Fibroblast of villous mesenchyme (primary cell): ENCODE measurements at regions not wholly inside any gene's neighbourhood (a gene's known extent, or its start where the extent isn't known, plus 50 kb on each side); places are given as distances from the start of the nearest gene placed in this dataset.

Source experiments
- DNase-seq: peaks from one replicate; pipeline ENCODE4 v3.0.0-alpha.2; 2010; ENCODE audit warnings: low read depth
- H3K4me3 ChIP-seq: 2 replicates; pipeline ENCODE4 v1.5.1; 2011; ENCODE audit warnings: low read depth, mild to moderate bottlenecking, low read length
- CTCF ChIP-seq: IDR thresholded peaks from 2 replicates; pipeline ENCODE4 v1.5.1; 2012; ENCODE audit warnings: low read depth, mild to moderate bottlenecking, low read length; ENCODE audit not compliant: insufficient read depth

DNA sequence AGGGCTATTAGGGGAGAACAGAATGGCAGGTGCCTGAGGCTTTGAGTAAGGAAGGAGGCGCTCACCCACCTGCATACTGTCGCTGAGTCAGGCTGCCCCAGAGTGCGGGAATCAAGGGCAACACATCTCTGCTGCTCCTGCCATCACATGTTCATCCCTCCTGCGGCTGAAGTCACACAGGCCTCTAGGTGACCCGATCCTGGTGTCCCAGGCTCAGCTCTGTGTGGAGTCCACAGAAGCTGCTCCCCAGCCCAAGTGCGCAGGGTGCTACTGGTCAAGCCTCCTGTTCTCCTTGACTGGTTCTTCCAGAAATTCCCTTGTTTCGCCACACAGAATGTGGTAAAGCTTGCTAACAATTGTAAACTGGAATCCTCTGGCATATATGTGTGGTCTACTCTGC, 96.9 kb upstream of the IL6 start:
- no peak overlapping the region for H3K4me3 ChIP-seq
- no peak for DNase-seq

GRCh38 chr7:22629056-22629455, 97.9 kb upstream of the IL6 start:
- no peak for DNase-seq
- H3K4me3 ChIP-seq = no peak overlapping the region
- no peak for TF ChIP-seq CTCF

More for the DNA sequence above, 96.9 kb upstream of the IL6 start:
- no peak for TF ChIP-seq CTCF

DNA sequence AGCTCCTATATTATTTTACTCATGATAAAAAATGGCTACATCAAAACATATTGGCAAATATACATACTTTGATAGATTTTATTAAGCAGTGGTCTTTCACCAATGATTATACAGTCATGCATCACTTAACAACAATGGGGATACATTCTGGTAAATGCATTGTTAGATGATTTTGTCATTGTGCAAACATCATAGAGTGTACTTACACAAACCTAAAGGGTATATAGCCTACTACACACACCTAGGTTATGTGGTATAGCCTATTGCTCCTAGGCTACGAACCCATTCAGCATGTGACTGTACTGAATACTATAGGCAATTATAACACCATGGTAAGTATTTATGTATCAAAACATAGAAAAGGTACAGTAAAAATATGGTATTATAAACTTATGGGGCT, 98.9 kb upstream of the IL6 start:
- DNase-seq = no peak
- no peak for TF ChIP-seq CTCF
- H3K4me3 ChIP-seq = no peak overlapping the region

GRCh38 chr7:22627136-22627535, 99.9 kb upstream of the IL6 start:
- peak; percentile 70 for DNase-seq
- H3K4me3 ChIP-seq = no peak overlapping the region
- no peak for TF ChIP-seq CTCF

DNA sequence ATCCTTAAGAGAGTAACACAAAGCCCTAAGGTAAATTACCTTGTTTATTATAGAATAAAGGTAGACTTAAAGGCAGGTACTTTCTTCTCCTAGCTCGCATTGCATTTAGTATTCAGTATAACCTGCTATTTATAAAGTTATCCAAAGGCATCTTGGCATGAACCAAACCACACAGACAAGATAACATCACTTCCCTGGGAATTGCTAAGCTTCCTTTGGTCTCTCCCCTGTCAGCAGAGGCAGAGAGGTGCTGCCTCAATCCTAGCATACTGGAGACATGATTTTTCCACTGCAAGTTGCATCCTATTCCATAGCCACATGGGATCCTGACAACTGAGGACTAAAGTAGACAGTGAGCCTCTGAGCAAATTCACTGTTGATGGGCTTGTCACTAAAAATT, 101.7 kb upstream of the IL6 start:
- H3K4me3 ChIP-seq = no peak overlapping the region
- DNase-seq = no peak
- no peak for TF ChIP-seq CTCF

DNA sequence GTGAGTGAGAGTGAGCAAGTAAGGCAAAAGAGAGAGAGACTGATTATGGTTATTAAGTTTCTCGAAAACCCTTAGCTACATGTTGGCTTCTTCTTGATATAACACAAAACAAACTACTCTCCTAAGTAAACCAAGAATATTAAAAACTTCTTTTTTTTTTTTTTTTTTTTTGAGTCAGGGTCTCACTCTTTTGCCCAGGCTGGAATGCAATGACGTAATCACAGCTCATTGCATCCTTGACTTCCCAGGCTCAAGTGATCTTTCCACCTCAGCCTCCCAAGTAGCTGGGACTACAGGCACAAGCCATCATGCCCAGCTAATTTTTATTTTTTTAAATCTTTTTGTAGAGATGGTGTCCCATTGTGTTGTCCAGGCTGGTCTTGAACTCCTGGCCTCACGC, 102.2 kb upstream of the IL6 start:
- no peak for TF ChIP-seq CTCF
- no peak overlapping the region for H3K4me3 ChIP-seq
- DNase-seq = no peak

GRCh38 chr7:22622116-22622785, 104.7 kb upstream of the IL6 start:
- H3K4me3 ChIP-seq = no peak overlapping the region
- DNase-seq = no peak
- no peak for TF ChIP-seq CTCF
